Endothelial cell of umbilical vein (primary cell): ENCODE measurements at regions not wholly inside any gene's neighbourhood (a gene's known extent, or its start where the extent isn't known, plus 50 kb on each side); places are given as distances from the start of the nearest gene placed in this dataset.

Experiments used
- EZH2 ChIP-seq: IDR thresholded peaks from 2 replicates; pipeline ENCODE4 v1.6.1; 2012; ENCODE audit warnings: borderline replicate concordance, low read depth, mild to moderate bottlenecking, moderate library complexity, low read length, inconsistent platforms; ENCODE audit not compliant: severe bottlenecking
- POLR2A ChIP-seq: IDR thresholded peaks from 2 replicates; pipeline ENCODE4 v1.6.1; 2012; ENCODE audit warnings: low read depth, mild to moderate bottlenecking, control low read depth, low read length
- POLR2AphosphoS5 ChIP-seq: IDR thresholded peaks from 2 replicates; pipeline ENCODE4 v1.6.1; 2012; ENCODE audit warnings: low read depth, mild to moderate bottlenecking, control low read depth, low read length, moderate library complexity; ENCODE audit not compliant: insufficient read depth
- TF ChIP-seq, protein P1 (sequence below), 2 donors: IDR thresholded peaks; 1 replicate in 1 of 2; 2 replicates in 1 of 2; pipeline ENCODE4 v1.5.1; 2011; ENCODE audit warnings: low read length in 2 of 2, mild to moderate bottlenecking in 2 of 2, moderate library complexity in 2 of 2, control low read depth in 1 of 2, inconsistent platforms in 1 of 2, low read depth in 1 of 2; ENCODE audit not compliant: insufficient read depth in 1 of 2; ENCODE audit errors: extremely low read depth in 1 of 2

- no peak for TF ChIP-seq POLR2AphosphoS5
- TF ChIP-seq, protein P1, sequence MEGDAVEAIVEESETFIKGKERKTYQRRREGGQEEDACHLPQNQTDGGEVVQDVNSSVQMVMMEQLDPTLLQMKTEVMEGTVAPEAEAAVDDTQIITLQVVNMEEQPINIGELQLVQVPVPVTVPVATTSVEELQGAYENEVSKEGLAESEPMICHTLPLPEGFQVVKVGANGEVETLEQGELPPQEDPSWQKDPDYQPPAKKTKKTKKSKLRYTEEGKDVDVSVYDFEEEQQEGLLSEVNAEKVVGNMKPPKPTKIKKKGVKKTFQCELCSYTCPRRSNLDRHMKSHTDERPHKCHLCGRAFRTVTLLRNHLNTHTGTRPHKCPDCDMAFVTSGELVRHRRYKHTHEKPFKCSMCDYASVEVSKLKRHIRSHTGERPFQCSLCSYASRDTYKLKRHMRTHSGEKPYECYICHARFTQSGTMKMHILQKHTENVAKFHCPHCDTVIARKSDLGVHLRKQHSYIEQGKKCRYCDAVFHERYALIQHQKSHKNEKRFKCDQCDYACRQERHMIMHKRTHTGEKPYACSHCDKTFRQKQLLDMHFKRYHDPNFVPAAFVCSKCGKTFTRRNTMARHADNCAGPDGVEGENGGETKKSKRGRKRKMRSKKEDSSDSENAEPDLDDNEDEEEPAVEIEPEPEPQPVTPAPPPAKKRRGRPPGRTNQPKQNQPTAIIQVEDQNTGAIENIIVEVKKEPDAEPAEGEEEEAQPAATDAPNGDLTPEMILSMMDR (IDR thresholded peaks at IDR 0.05; ENCODE audit: extremely low read depth in 1 of 2, insufficient read depth in 1 of 2, low read depth in 1 of 2, low read length in 2 of 2), result no peak
- TF ChIP-seq POLR2A, result no peak
- TF ChIP-seq EZH2, result no peak
Observed at GRCh38 chr10:130767116-130767730, 544.3 kb downstream of the TCERG1L start.
